ENCODE measurements at regions not wholly inside any gene's neighbourhood (a gene's known extent, or its start where the extent isn't known, plus 50 kb on each side); places are given as distances from the start of the nearest gene placed in this dataset.
A peak's percentile ranks its signal among the peaks of the same experiment; 100 is the strongest.
"Not testable (repeated sequence)": the region's sequence is repeated elsewhere in the genome, so short reads cannot be mapped to it uniquely, and the experiment has no call there.

GRCh38 chr1:234769284-234769985 lies 159.5 kb upstream of the IRF2BP2 start:
- no peak for DNase-seq

GRCh38 chr1:234768569-234769283 lies 158.7 kb upstream of the IRF2BP2 start:
- DNase-seq: no peak

- DNase-seq: no peak
Measured at GRCh38 chr1:234768171-234768568, 158.2 kb upstream of the IRF2BP2 start.

- no peak for DNase-seq
Measured at GRCh38 chr1:234765672-234766071, 155.7 kb upstream of the IRF2BP2 start.

- DNase-seq: no peak
Measured at GRCh38 chr1:234765181-234765580, 155.2 kb upstream of the IRF2BP2 start.

- DNase-seq: no peak
Measured at GRCh38 chr1:234763910-234764309, 153.9 kb upstream of the IRF2BP2 start.

GRCh38 chr1:234763367-234763766 lies 153.4 kb upstream of the IRF2BP2 start:
- DNase-seq: no peak

GRCh38 chr1:234762127-234762526 lies 152.1 kb upstream of the IRF2BP2 start:
- not testable (repeated sequence) for DNase-seq

- no peak for DNase-seq
Measured at GRCh38 chr1:234760303-234760723, 150.3 kb upstream of the IRF2BP2 start.

GRCh38 chr1:234759888-234760287 lies 149.9 kb upstream of the IRF2BP2 start:
- no peak for DNase-seq

GRCh38 chr1:234758851-234759250 lies 148.9 kb upstream of the IRF2BP2 start:
- no peak for DNase-seq

- no peak for DNase-seq
Measured at GRCh38 chr1:234756857-234757256, 146.9 kb upstream of the IRF2BP2 start.

- DNase-seq: no peak
Measured at GRCh38 chr1:234756066-234756774, 146.2 kb upstream of the IRF2BP2 start.

GRCh38 chr1:234755449-234755863 lies 145.5 kb upstream of the IRF2BP2 start:
- peak; percentile 69 for DNase-seq

GRCh38 chr1:234753979-234754378 lies 144.0 kb upstream of the IRF2BP2 start:
- no peak for DNase-seq

GRCh38 chr1:234752927-234753326 lies 142.9 kb upstream of the IRF2BP2 start:
- no peak for DNase-seq

- no peak for DNase-seq
Measured at GRCh38 chr1:234751678-234752077, 141.7 kb upstream of the IRF2BP2 start.

GRCh38 chr1:234750922-234751627 lies 141.1 kb upstream of the IRF2BP2 start:
- no peak for DNase-seq

GRCh38 chr1:234748713-234749112 lies 138.7 kb upstream of the IRF2BP2 start:
- DNase-seq: no peak

- DNase-seq: no peak
Measured at GRCh38 chr1:234748066-234748465, 138.1 kb upstream of the IRF2BP2 start.

- no peak for DNase-seq
Measured at GRCh38 chr1:234746798-234747196, 136.8 kb upstream of the IRF2BP2 start.

- DNase-seq: peak; percentile 88
Measured at GRCh38 chr1:234745844-234746797, 136.1 kb upstream of the IRF2BP2 start.
